ENCODE measurements at regions not wholly inside any gene's neighbourhood (a gene's known extent, or its start where the extent isn't known, plus 50 kb on each side); places are given as distances from the start of the nearest gene placed in this dataset.
A peak's percentile ranks its signal among the peaks of the same experiment; 100 is the strongest.

GRCh38 chr6:163743796-163744195 lies 329.3 kb downstream of the QKI start (continued):
- TF ChIP-seq ZNF790 (CRISPR knock-in tag; IDR thresholded peaks at IDR 0.05; ENCODE audit: borderline replicate concordance) (no peak), HDAC6 (IDR thresholded peaks at IDR 0.05; ENCODE audit: low read depth, low read length) (no peak)

GRCh38 chr6:163741743-163742363 lies 327.3 kb downstream of the QKI start:
- Histone ChIP-seq H3K9me3 (ENCODE audit: low read length) (no peaks in the 10 kb centered on the region), H3K27ac (ENCODE audit: extremely low read length, insufficient read depth, low read length) (no peak overlapping the region), H4K20me1 (ENCODE audit: insufficient read depth, low read length) (no peaks in the 10 kb centered on the region), H3K4me3 (replicated peaks in 1 of 3; ENCODE audit: insufficient read depth in 1 of 3, low read depth in 2 of 3, low read length in 3 of 3) (no peak overlapping the region), H3K4me2 (ENCODE audit: low read depth, low read length) (no peak overlapping the region), H3K36me3 (replicated peaks in 1 of 2; ENCODE audit: control insufficient read depth in 1 of 2, insufficient read depth in 2 of 2, low read length in 2 of 2) (no peaks in the 10 kb centered on the region), H3K79me2 (ENCODE audit: insufficient read depth, low read length) (no peaks in the 10 kb centered on the region), H2AFZ (ENCODE audit: low read length) (no peak overlapping the region), H3K9ac (ENCODE audit: insufficient read depth, low read depth, low read length) (no peak overlapping the region), H3K4me1 (ENCODE audit: insufficient read depth, low read length) (no peaks in the 10 kb centered on the region), H3K27me3 (ENCODE audit: control insufficient read depth in 1 of 2, insufficient read depth in 2 of 2, low read length in 2 of 2) (peaks cover 0 to 18% of the 10 kb centered on the region in 2 experiments; a peak in 2 of 5 replicates)
- CTCF ChIA-PET (ENCODE audit: low intra/inter-chr PET ratio, low total read pairs), result no interaction called here
- intact Hi-C loops (cut with micrococcal nuclease; ENCODE audit: unreplicated experiment) (no loop called here), in situ Hi-C loops (cut with HindIII; ENCODE audit: extremely low pct_ligation_motif_present, low pct_unique_long_range_greater_than_20kb) (no loop called here)
- 25% methylated on average over 14 of the region's 17 CpGs for WGBS (ENCODE audit: low lambda C conversion rate)
- DNase-seq (ENCODE audit: low spot score) (no peak), ATAC-seq (no peak), FAIRE-seq (no peak)
- POLR2A ChIA-PET, result no interaction called here
- no TSS peak for BruUV-seq (replicated peaks)
- TF ChIP-seq, protein P1, sequence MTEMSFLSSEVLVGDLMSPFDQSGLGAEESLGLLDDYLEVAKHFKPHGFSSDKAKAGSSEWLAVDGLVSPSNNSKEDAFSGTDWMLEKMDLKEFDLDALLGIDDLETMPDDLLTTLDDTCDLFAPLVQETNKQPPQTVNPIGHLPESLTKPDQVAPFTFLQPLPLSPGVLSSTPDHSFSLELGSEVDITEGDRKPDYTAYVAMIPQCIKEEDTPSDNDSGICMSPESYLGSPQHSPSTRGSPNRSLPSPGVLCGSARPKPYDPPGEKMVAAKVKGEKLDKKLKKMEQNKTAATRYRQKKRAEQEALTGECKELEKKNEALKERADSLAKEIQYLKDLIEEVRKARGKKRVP (CRISPR knock-in tag; IDR thresholded peaks at IDR 0.05), result no peak
- TF ChIP-seq CHD2 (IDR thresholded peaks at IDR 0.05; ENCODE audit: low read depth, low read length) (no peak), ZNF703 (CRISPR knock-in tag; IDR thresholded peaks at IDR 0.05; ENCODE audit: borderline replicate concordance) (no peak), LCORL (IDR thresholded peaks at IDR 0.05) (peak; percentile 84), LCORL (CRISPR knock-in tag; IDR thresholded peaks at IDR 0.05) (no peak), ZNF816 (CRISPR knock-in tag; IDR thresholded peaks at IDR 0.05; ENCODE audit: borderline replicate concordance) (no peak), DDIT3 (CRISPR knock-in tag; IDR thresholded peaks at IDR 0.05) (no peak)

All from HepG2 (cell line).